CD14-positive monocyte (primary cell): ENCODE measurements at regions not wholly inside any gene's neighbourhood (a gene's known extent, or its start where the extent isn't known, plus 50 kb on each side); places are given as distances from the start of the nearest gene placed in this dataset.
"Not testable (repeated sequence)": the region's sequence is repeated elsewhere in the genome, so short reads cannot be mapped to it uniquely, and the experiment has no call there.

ENCODE experiments used
- DNase-seq, 3 donors: peaks; one replicate each; pipeline ENCODE4 v3.0.0-alpha.2; 2011 to 2022
- H2AFZ ChIP-seq: 2 replicates; pipeline ENCODE4 v1.6.0; 2012; ENCODE audit warnings: mild to moderate bottlenecking, low read depth, low read length, inconsistent platforms; ENCODE audit not compliant: insufficient read depth, poor library complexity, severe bottlenecking
- H3K27ac ChIP-seq, 2 donors: 1 replicate in 1 of 2; 2 replicates in 1 of 2; pipeline ENCODE4 v1.5.1; 2012 to 2013; ENCODE audit warnings: low read length in 2 of 2, control low read depth in 1 of 2, inconsistent platforms in 1 of 2, low read depth in 1 of 2, mild to moderate bottlenecking in 1 of 2
- H3K27me3 ChIP-seq, 2 donors: one replicate each; pipeline versions ENCODE4 v1.6.0 to v1.6.1; 2011 to 2013; ENCODE audit warnings: low read length in 2 of 2; ENCODE audit not compliant: control insufficient read depth in 2 of 2, insufficient read depth in 2 of 2
- H3K36me3 ChIP-seq, 2 donors: replicated peaks in 1 of 2; 1 replicate in 1 of 2; 2 replicates in 1 of 2; pipeline versions ENCODE4 v1.5.1 to v1.6.1; 2012 to 2013; ENCODE audit warnings: low read length in 2 of 2, control low read depth in 1 of 2, inconsistent platforms in 1 of 2, mild to moderate bottlenecking in 1 of 2; ENCODE audit not compliant: insufficient read depth in 2 of 2, control insufficient read depth in 1 of 2
- H3K4me1 ChIP-seq, 2 donors: 1 replicate in 1 of 2; 2 replicates in 1 of 2; pipeline versions ENCODE4 v1.5.1 to v1.6.1; 2012 to 2013; ENCODE audit warnings: low read length in 2 of 2, control low read depth in 1 of 2, inconsistent platforms in 1 of 2, mild to moderate bottlenecking in 1 of 2, moderate library complexity in 1 of 2; ENCODE audit not compliant: insufficient read depth in 2 of 2, control insufficient read depth in 1 of 2
- H3K4me2 ChIP-seq: replicated peaks from 2 replicates; pipeline ENCODE3; 2012; ENCODE audit warnings: low read length, moderate library complexity, mild to moderate bottlenecking; ENCODE audit not compliant: poor library complexity, severe bottlenecking; ENCODE audit errors: extremely low read depth
- H3K4me3 ChIP-seq, 3 experiments: fragments of 200-600 bp in 1 of 3; sonication (generic) in 1 of 3; replicated peaks in 1 of 3; 1 replicate in 2 of 3; 2 replicates in 1 of 3; pipeline ENCODE4 v1.5.1; 2011 to 2013; ENCODE audit warnings: low read length in 3 of 3, mild to moderate bottlenecking in 3 of 3, control low read depth in 2 of 3, low read depth in 2 of 3, inconsistent platforms in 1 of 3, moderate library complexity in 1 of 3
- H3K79me2 ChIP-seq: 2 replicates; pipeline ENCODE4 v1.6.0; 2012; ENCODE audit warnings: mild to moderate bottlenecking, control low read depth, inconsistent platforms, low read length, moderate library complexity; ENCODE audit not compliant: insufficient read depth
- H3K9ac ChIP-seq: 2 replicates; pipeline ENCODE4 v1.6.0; 2017; ENCODE audit warnings: low read length, mild to moderate bottlenecking; ENCODE audit not compliant: insufficient read depth, poor library complexity, severe bottlenecking
- H3K9me3 ChIP-seq, 2 donors: replicated peaks in 1 of 2; 1 replicate in 1 of 2; 2 replicates in 1 of 2; pipeline versions ENCODE4 v1.5.1 to v1.6.1; 2012 to 2013; ENCODE audit warnings: low read length in 2 of 2, control low read depth in 1 of 2; ENCODE audit not compliant: control insufficient read depth in 1 of 2, insufficient read depth in 1 of 2
- H4K20me1 ChIP-seq: 2 replicates; pipeline ENCODE4 v1.6.0; 2012; ENCODE audit warnings: mild to moderate bottlenecking, low read length, control low read depth, moderate library complexity; ENCODE audit not compliant: insufficient read depth
- H3K27ac Mint-ChIP-seq, 7 donors: one replicate each; pipeline ENCODE4 v1.8.0; 2020; ENCODE audit warnings: mild to moderate bottlenecking in 7 of 7, mixed read lengths in 7 of 7, moderate library complexity in 6 of 7, inconsistent platforms in 2 of 7
- H3K27me3 Mint-ChIP-seq, 3 donors: one replicate each; pipeline ENCODE4 v1.8.0; 2021 to 2022; ENCODE audit warnings: low read depth in 3 of 3, mild to moderate bottlenecking in 3 of 3, mixed read lengths in 3 of 3, moderate library complexity in 3 of 3, inconsistent platforms in 1 of 3
- H3K36me3 Mint-ChIP-seq, 2 donors: one replicate each; pipeline ENCODE4 v1.8.0; 2020; ENCODE audit warnings: mixed read lengths in 2 of 2, inconsistent platforms in 1 of 2, mild to moderate bottlenecking in 1 of 2
- H3K4me1 Mint-ChIP-seq: one replicate; pipeline ENCODE4 v1.8.0; 2020; ENCODE audit warnings: mild to moderate bottlenecking, mixed read lengths
- H3K4me3 Mint-ChIP-seq, 2 donors: one replicate each; pipeline ENCODE4 v1.8.0; 2020; ENCODE audit warnings: mild to moderate bottlenecking in 2 of 2, mixed read lengths in 2 of 2, moderate library complexity in 1 of 2
- H3K9me3 Mint-ChIP-seq, 7 donors: one replicate each; pipeline ENCODE4 v1.8.0; 2020 to 2022; ENCODE audit warnings: mixed read lengths in 7 of 7, mild to moderate bottlenecking in 6 of 7, moderate library complexity in 6 of 7, inconsistent platforms in 2 of 7
- CTCF ChIP-seq: fragments of 200-600 bp; IDR thresholded peaks from one replicate; pipeline ENCODE4 v1.8.0; 2022; ENCODE audit warnings: antibody characterized with exemption, mild to moderate bottlenecking
- WGBS: methylation state at CpG from one replicate; pipeline ENCODE4 v1.1.5; 2013; ENCODE audit warnings: missing lambda C conversion rate; ENCODE audit not compliant: insufficient coverage; 5-methylcytosine and 5-hydroxymethylcytosine counted together
- intact Hi-C, 2 donors: fragments of 100-400 bp; cut with micrococcal nuclease; formaldehyde crosslinking; loops; one replicate each; pipeline versions ENCODE4 v1.15.0 to v1.15.1; 2023

GRCh38 chr4:147288512-147288911 is 192.4 kb upstream of the EDNRA start:
- H3K36me3 Mint-ChIP-seq, result no peaks in the 10 kb centered on the region

GRCh38 chr4:147289181-147289580 is 191.7 kb upstream of the EDNRA start:
- H3K79me2 ChIP-seq, result no peaks in the 10 kb centered on the region
- no peaks in the 10 kb centered on the region for H3K4me1 ChIP-seq
- no peaks in the 10 kb centered on the region for H3K36me3 ChIP-seq
- H3K9ac ChIP-seq, result no peak overlapping the region
- WGBS, result no CpG with 5 or more reads among the region's 5 CpGs
- no peaks in the 10 kb centered on the region for H3K27me3 ChIP-seq
- Mint-ChIP-seq H3K27ac (no peak overlapping the region), H3K27me3 (no peaks in the 10 kb centered on the region), H3K4me1 (no peaks in the 10 kb centered on the region), H3K36me3 (no peaks in the 10 kb centered on the region), H3K4me3 (no peak overlapping the region), H3K9me3 (peaks cover 0 to 31% (median 13%) of the 10 kb centered on the region in 7 donors)
- no peak overlapping the region for H3K27ac ChIP-seq
- intact Hi-C loops, result no loop called here
- no peak for DNase-seq
- no peaks in the 10 kb centered on the region for H4K20me1 ChIP-seq
- TF ChIP-seq CTCF, result no peak
- no peak overlapping the region for H3K4me3 ChIP-seq
- no peak overlapping the region for H2AFZ ChIP-seq
- H3K9me3 ChIP-seq, result peaks cover 0 to 22% of the 10 kb centered on the region in 2 donors
- H3K4me2 ChIP-seq, result no peak overlapping the region

More at GRCh38 chr4:147288512-147288911, 192.4 kb upstream of the EDNRA start:
- Histone ChIP-seq H3K27me3 (no peaks in the 10 kb centered on the region), H3K36me3 (no peaks in the 10 kb centered on the region), H3K79me2 (no peaks in the 10 kb centered on the region), H4K20me1 (no peaks in the 10 kb centered on the region), H3K4me1 (no peaks in the 10 kb centered on the region), H3K9ac (no peak overlapping the region), H2AFZ (no peak overlapping the region), H3K4me2 (no peak overlapping the region), H3K9me3 (peaks cover 0 to 22% of the 10 kb centered on the region in 2 donors), H3K4me3 (no peak overlapping the region), H3K27ac (no peak overlapping the region)
- Mint-ChIP-seq H3K4me3 (no peak overlapping the region), H3K4me1 (no peaks in the 10 kb centered on the region), H3K27me3 (no peaks in the 10 kb centered on the region), H3K27ac (no peak overlapping the region), H3K9me3 (peaks cover 0 to 31% (median 11%) of the 10 kb centered on the region in 7 donors)
- DNase-seq, result no peak
- no peak for TF ChIP-seq CTCF
- WGBS, result no CpG with 5 or more reads among the region's 1 CpG
- intact Hi-C loops, result no loop called here

- DNase-seq, H3K36me3 Mint-ChIP-seq, H3K4me3 ChIP-seq, H3K4me3 Mint-ChIP-seq, H3K4me2 ChIP-seq, H3K27me3 ChIP-seq, intact Hi-C loops, H3K4me1 ChIP-seq, H3K79me2 ChIP-seq, H3K27me3 Mint-ChIP-seq, H3K9ac ChIP-seq, H2AFZ ChIP-seq, H3K27ac Mint-ChIP-seq, H3K4me1 Mint-ChIP-seq, H3K36me3 ChIP-seq, H4K20me1 ChIP-seq, H3K27ac ChIP-seq: not testable (repeated sequence)
- H3K9me3 Mint-ChIP-seq, result peaks cover 2 to 23% (median 14%) of the 10 kb centered on the region in 7 donors
- 86% methylated on average over 5 of the region's 10 CpGs for WGBS
- H3K9me3 ChIP-seq, result peaks cover 0 to 18% of the 10 kb centered on the region in 2 donors
These were observed 188.1 kb upstream of the EDNRA start for GRCh38 chr4:147292604-147293313.
